ENCODE measurements at regions not wholly inside any gene's neighbourhood (a gene's known extent, or its start where the extent isn't known, plus 50 kb on each side); places are given as distances from the start of the nearest gene placed in this dataset.

- DNase-seq (ENCODE audit: low read depth), result no peak
These were observed 130.3 kb upstream of the NUDT7 start for GRCh38 chr16:77592021-77592420.

- no peak for DNase-seq (ENCODE audit: low read depth)
These were observed 128.3 kb upstream of the NUDT7 start for GRCh38 chr16:77594057-77594456.

GRCh38 chr16:77594799-77595596 is 127.3 kb upstream of the NUDT7 start:
- no peak for DNase-seq (ENCODE audit: low read depth)

GRCh38 chr16:77596261-77596660 is 126.1 kb upstream of the NUDT7 start:
- no peak for DNase-seq (ENCODE audit: low read depth)

- DNase-seq (ENCODE audit: low read depth), result no peak
These were observed 122.4 kb upstream of the NUDT7 start for GRCh38 chr16:77599793-77600415.

GRCh38 chr16:77600555-77600954 is 121.8 kb upstream of the NUDT7 start:
- no peak for DNase-seq (ENCODE audit: low read depth)

- no peak for DNase-seq (ENCODE audit: low read depth)
These were observed 118.7 kb upstream of the NUDT7 start for GRCh38 chr16:77603656-77604055.

- DNase-seq (ENCODE audit: low read depth), result no peak
These were observed 111.8 kb upstream of the NUDT7 start for GRCh38 chr16:77610496-77610895.

GRCh38 chr16:77611386-77611785 is 110.9 kb upstream of the NUDT7 start:
- DNase-seq (ENCODE audit: low read depth), result no peak

GRCh38 chr16:77612596-77612995 is 109.7 kb upstream of the NUDT7 start:
- DNase-seq (ENCODE audit: low read depth), result no peak

GRCh38 chr16:77613095-77613494 is 109.2 kb upstream of the NUDT7 start:
- no peak for DNase-seq (ENCODE audit: low read depth)

- no peak for DNase-seq (ENCODE audit: low read depth)
These were observed 104.8 kb upstream of the NUDT7 start for GRCh38 chr16:77617553-77617952.

GRCh38 chr16:77617996-77618395 is 104.3 kb upstream of the NUDT7 start:
- no peak for DNase-seq (ENCODE audit: low read depth)

GRCh38 chr16:77618951-77619350 is 103.4 kb upstream of the NUDT7 start:
- DNase-seq (ENCODE audit: low read depth), result no peak

GRCh38 chr16:77624085-77624484 is 98.2 kb upstream of the NUDT7 start:
- no peak for DNase-seq (ENCODE audit: low read depth)

GRCh38 chr16:77636615-77637014 is 85.7 kb upstream of the NUDT7 start:
- DNase-seq (ENCODE audit: low read depth), result no peak

- no peak for DNase-seq (ENCODE audit: low read depth)
These were observed 84.4 kb upstream of the NUDT7 start for GRCh38 chr16:77637940-77638339.

GRCh38 chr16:77643176-77643575 is 79.1 kb upstream of the NUDT7 start:
- no peak for DNase-seq (ENCODE audit: low read depth)

GRCh38 chr16:77645764-77646163 is 76.5 kb upstream of the NUDT7 start:
- DNase-seq (ENCODE audit: low read depth), result no peak

GRCh38 chr16:77647726-77648125 is 74.6 kb upstream of the NUDT7 start:
- no peak for DNase-seq (ENCODE audit: low read depth)

GRCh38 chr16:77650761-77651160 is 71.6 kb upstream of the NUDT7 start:
- no peak for DNase-seq (ENCODE audit: low read depth)

- no peak for DNase-seq (ENCODE audit: low read depth)
These were observed 69.9 kb upstream of the NUDT7 start for GRCh38 chr16:77652399-77652798.

- no peak for DNase-seq (ENCODE audit: low read depth)
These were observed 65.3 kb upstream of the NUDT7 start for GRCh38 chr16:77657016-77657415.

GRCh38 chr16:77660311-77660710 is 62.0 kb upstream of the NUDT7 start:
- no peak for DNase-seq (ENCODE audit: low read depth)
